ENCODE measurements at regions not wholly inside any gene's neighbourhood (a gene's known extent, or its start where the extent isn't known, plus 50 kb on each side); places are given as distances from the start of the nearest gene placed in this dataset.
"Not testable (repeated sequence)": the region's sequence is repeated elsewhere in the genome, so short reads cannot be mapped to it uniquely, and the experiment has no call there.

GRCh38 chr16:48025359-48025758, 130.4 kb downstream of the ABCC12 start:
- Histone ChIP-seq H3K4me1 (ENCODE audit: control insufficient read depth, insufficient read depth, low read length) (no peaks in the 10 kb centered on the region), H3K36me3 (ENCODE audit: insufficient read depth, low read length) (no peaks in the 10 kb centered on the region)

GRCh38 chr16:48024042-48024441, 131.8 kb downstream of the ABCC12 start:
- H3K9ac ChIP-seq (ENCODE audit: low read depth, low read length), result no peak overlapping the region
- H3K9me3 ChIP-seq (replicated peaks; ENCODE audit: low read length), result no peaks in the 10 kb centered on the region
- H3K4me3 ChIP-seq (ENCODE audit: low read length), result no peak overlapping the region
- no peak overlapping the region for H3K4me2 ChIP-seq (ENCODE audit: low read length)
- H3K27me3 ChIP-seq (ENCODE audit: control insufficient read depth, insufficient read depth, low read length), result peaks cover 26% of the 10 kb centered on the region
- no peaks in the 10 kb centered on the region for H3K36me3 ChIP-seq (ENCODE audit: insufficient read depth, low read length)
- H3K4me1 ChIP-seq (ENCODE audit: control insufficient read depth, insufficient read depth, low read length), result no peaks in the 10 kb centered on the region

More at GRCh38 chr16:48025359-48025758, 130.4 kb downstream of the ABCC12 start:
- Histone ChIP-seq H3K4me3 (ENCODE audit: low read length) (no peak overlapping the region), H3K27me3 (ENCODE audit: control insufficient read depth, insufficient read depth, low read length) (peaks cover 26% of the 10 kb centered on the region), H3K9ac (ENCODE audit: low read depth, low read length) (no peak overlapping the region), H3K4me2 (ENCODE audit: low read length) (no peak overlapping the region), H3K9me3 (replicated peaks; ENCODE audit: low read length) (no peaks in the 10 kb centered on the region)

- peaks cover 26% of the 10 kb centered on the region for H3K27me3 ChIP-seq (ENCODE audit: control insufficient read depth, insufficient read depth, low read length)
- H3K9ac ChIP-seq (ENCODE audit: low read depth, low read length), result no peak overlapping the region
- no peaks in the 10 kb centered on the region for H3K4me1 ChIP-seq (ENCODE audit: control insufficient read depth, insufficient read depth, low read length)
- no peak overlapping the region for H3K4me3 ChIP-seq (ENCODE audit: low read length)
- no peaks in the 10 kb centered on the region for H3K36me3 ChIP-seq (ENCODE audit: insufficient read depth, low read length)
- no peaks in the 10 kb centered on the region for H3K9me3 ChIP-seq (replicated peaks; ENCODE audit: low read length)
- no peak overlapping the region for H3K4me2 ChIP-seq (ENCODE audit: low read length)
Observed at GRCh38 chr16:48022496-48022895, 133.3 kb downstream of the ABCC12 start.

GRCh38 chr16:48020617-48021016, 135.2 kb downstream of the ABCC12 start:
- not testable (repeated sequence) for H3K9ac ChIP-seq (ENCODE audit: low read depth, low read length); H3K4me1 ChIP-seq (ENCODE audit: control insufficient read depth, insufficient read depth, low read length); H3K4me3 ChIP-seq (ENCODE audit: low read length); H3K36me3 ChIP-seq (ENCODE audit: insufficient read depth, low read length); H3K4me2 ChIP-seq (ENCODE audit: low read length); H3K9me3 ChIP-seq (replicated peaks; ENCODE audit: low read length)
- peaks cover 26% of the 10 kb centered on the region for H3K27me3 ChIP-seq (ENCODE audit: control insufficient read depth, insufficient read depth, low read length)

GRCh38 chr16:48014349-48015135, 141.3 kb downstream of the ABCC12 start:
- H3K36me3 ChIP-seq (ENCODE audit: insufficient read depth, low read length), result no peaks in the 10 kb centered on the region
- no peak overlapping the region for H3K9ac ChIP-seq (ENCODE audit: low read depth, low read length)
- H3K4me1 ChIP-seq (ENCODE audit: control insufficient read depth, insufficient read depth, low read length), result no peaks in the 10 kb centered on the region
- no peak overlapping the region for H3K4me2 ChIP-seq (ENCODE audit: low read length)
- H3K27me3 ChIP-seq (ENCODE audit: control insufficient read depth, insufficient read depth, low read length), result peaks cover 7% of the 10 kb centered on the region
- no peak overlapping the region for H3K4me3 ChIP-seq (ENCODE audit: low read length)
- no peaks in the 10 kb centered on the region for H3K9me3 ChIP-seq (replicated peaks; ENCODE audit: low read length)

GRCh38 chr16:48013491-48013901, 142.3 kb downstream of the ABCC12 start:
- no peak overlapping the region for H3K4me2 ChIP-seq (ENCODE audit: low read length)
- H3K27me3 ChIP-seq (ENCODE audit: control insufficient read depth, insufficient read depth, low read length), result peaks cover 7% of the 10 kb centered on the region
- no peaks in the 10 kb centered on the region for H3K4me1 ChIP-seq (ENCODE audit: control insufficient read depth, insufficient read depth, low read length)
- no peaks in the 10 kb centered on the region for H3K9me3 ChIP-seq (replicated peaks; ENCODE audit: low read length)
- no peak overlapping the region for H3K9ac ChIP-seq (ENCODE audit: low read depth, low read length)
- H3K36me3 ChIP-seq (ENCODE audit: insufficient read depth, low read length), result no peaks in the 10 kb centered on the region
- no peak overlapping the region for H3K4me3 ChIP-seq (ENCODE audit: low read length)

GRCh38 chr16:48011878-48012658, 143.7 kb downstream of the ABCC12 start:
- no peak overlapping the region for H3K9ac ChIP-seq (ENCODE audit: low read depth, low read length)
- H3K4me2 ChIP-seq (ENCODE audit: low read length), result no peak overlapping the region
- H3K9me3 ChIP-seq (replicated peaks; ENCODE audit: low read length), result no peaks in the 10 kb centered on the region
- no peaks in the 10 kb centered on the region for H3K36me3 ChIP-seq (ENCODE audit: insufficient read depth, low read length)
- no peaks in the 10 kb centered on the region for H3K4me1 ChIP-seq (ENCODE audit: control insufficient read depth, insufficient read depth, low read length)
- H3K27me3 ChIP-seq (ENCODE audit: control insufficient read depth, insufficient read depth, low read length), result peaks cover 7% of the 10 kb centered on the region
- no peak overlapping the region for H3K4me3 ChIP-seq (ENCODE audit: low read length)

GRCh38 chr16:48011466-48011865, 144.3 kb downstream of the ABCC12 start:
- no peaks in the 10 kb centered on the region for H3K9me3 ChIP-seq (replicated peaks; ENCODE audit: low read length)
- H3K36me3 ChIP-seq (ENCODE audit: insufficient read depth, low read length), result no peaks in the 10 kb centered on the region
- H3K4me2 ChIP-seq (ENCODE audit: low read length), result no peak overlapping the region
- H3K27me3 ChIP-seq (ENCODE audit: control insufficient read depth, insufficient read depth, low read length), result peaks cover 7% of the 10 kb centered on the region
- no peaks in the 10 kb centered on the region for H3K4me1 ChIP-seq (ENCODE audit: control insufficient read depth, insufficient read depth, low read length)
- no peak overlapping the region for H3K9ac ChIP-seq (ENCODE audit: low read depth, low read length)
- no peak overlapping the region for H3K4me3 ChIP-seq (ENCODE audit: low read length)

- H3K36me3 ChIP-seq (ENCODE audit: insufficient read depth, low read length), result no peaks in the 10 kb centered on the region
- H3K4me3 ChIP-seq (ENCODE audit: low read length), result no peak overlapping the region
- H3K9ac ChIP-seq (ENCODE audit: low read depth, low read length), result no peak overlapping the region
Observed at GRCh38 chr16:48008011-48008525, 147.7 kb downstream of the ABCC12 start.

GRCh38 chr16:48004141-48004695, 151.6 kb downstream of the ABCC12 start:
- Histone ChIP-seq H3K9ac (ENCODE audit: low read depth, low read length) (no peak overlapping the region), H3K9me3 (replicated peaks; ENCODE audit: low read length) (no peaks in the 10 kb centered on the region), H3K27me3 (ENCODE audit: control insufficient read depth, insufficient read depth, low read length) (peaks cover 10% of the 10 kb centered on the region), H3K4me1 (ENCODE audit: control insufficient read depth, insufficient read depth, low read length) (no peaks in the 10 kb centered on the region), H3K4me3 (ENCODE audit: low read length) (no peak overlapping the region), H3K36me3 (ENCODE audit: insufficient read depth, low read length) (no peaks in the 10 kb centered on the region), H3K4me2 (ENCODE audit: low read length) (no peak overlapping the region)

More at GRCh38 chr16:48008011-48008525, 147.7 kb downstream of the ABCC12 start:
- Histone ChIP-seq H3K4me1 (ENCODE audit: control insufficient read depth, insufficient read depth, low read length) (no peaks in the 10 kb centered on the region), H3K27me3 (ENCODE audit: control insufficient read depth, insufficient read depth, low read length) (peaks cover 13% of the 10 kb centered on the region), H3K9me3 (replicated peaks; ENCODE audit: low read length) (no peaks in the 10 kb centered on the region), H3K4me2 (ENCODE audit: low read length) (no peak overlapping the region)

GRCh38 chr16:48003206-48003907, 152.4 kb downstream of the ABCC12 start:
- Histone ChIP-seq H3K36me3 (ENCODE audit: insufficient read depth, low read length) (no peaks in the 10 kb centered on the region), H3K4me1 (ENCODE audit: control insufficient read depth, insufficient read depth, low read length) (no peaks in the 10 kb centered on the region), H3K27me3 (ENCODE audit: control insufficient read depth, insufficient read depth, low read length) (peaks cover 10% of the 10 kb centered on the region), H3K9ac (ENCODE audit: low read depth, low read length) (no peak overlapping the region), H3K9me3 (replicated peaks; ENCODE audit: low read length) (no peaks in the 10 kb centered on the region), H3K4me2 (ENCODE audit: low read length) (no peak overlapping the region), H3K4me3 (ENCODE audit: low read length) (no peak overlapping the region)

All from skeletal muscle satellite cell (primary cell).